ENCODE measurements at regions not wholly inside any gene's neighbourhood (a gene's known extent, or its start where the extent isn't known, plus 50 kb on each side); places are given as distances from the start of the nearest gene placed in this dataset.

GRCh38 chrX:150184491-150184890 is 178.6 kb upstream of the MAMLD1 start:
- no peaks in the 10 kb centered on the region for H3K4me1 ChIP-seq
- no peaks in the 10 kb centered on the region for H3K27me3 ChIP-seq (replicated peaks in 1 of 7)
- H3K36me3 ChIP-seq = no peaks in the 10 kb centered on the region
- TF ChIP-seq POLR2A (IDR thresholded peaks at IDR 0.05) (no peak), POLR2AphosphoS5 (IDR thresholded peaks at IDR 0.05) (no peak), CTCF (IDR thresholded peaks at IDR 0.05 in 8 of 11, conservative IDR thresholded peaks at IDR 0.05 in 3 of 11) (no peak)
- WGBS, 5 donors = 68 to 90% (median 84%) methylated on average over 3 of the region's 3 CpGs
- DNase-seq = no peak
- H3K4me3 ChIP-seq = no peak overlapping the region
- intact Hi-C loops (cut with DNase I; ENCODE audit: low total_unique reads) = no loop called here
- no peaks in the 10 kb centered on the region for H3K9me3 ChIP-seq
- no peak overlapping the region for H3K27ac ChIP-seq

- no peaks in the 10 kb centered on the region for H3K36me3 ChIP-seq
- H3K27ac ChIP-seq = no peak overlapping the region
- 85 to 97% (median 90%) methylated on average over 5 of the region's 5 CpGs for WGBS, 5 donors
- H3K4me1 ChIP-seq = no peaks in the 10 kb centered on the region
- H3K9me3 ChIP-seq = no peaks in the 10 kb centered on the region
- no peak for DNase-seq
- no peaks in the 10 kb centered on the region for H3K27me3 ChIP-seq (replicated peaks in 1 of 7)
- intact Hi-C loops (cut with DNase I; ENCODE audit: low total_unique reads) = no loop called here
- no peak for TF ChIP-seq POLR2AphosphoS5 (IDR thresholded peaks at IDR 0.05)
- TF ChIP-seq CTCF (IDR thresholded peaks at IDR 0.05 in 8 of 11, conservative IDR thresholded peaks at IDR 0.05 in 3 of 11) = no peak
- no peak for TF ChIP-seq POLR2A (IDR thresholded peaks at IDR 0.05)
- H3K4me3 ChIP-seq = no peak overlapping the region
Measured at GRCh38 chrX:150185766-150186165, 177.4 kb upstream of the MAMLD1 start.

GRCh38 chrX:150192816-150193215 is 170.3 kb upstream of the MAMLD1 start:
- Histone ChIP-seq H3K27me3 (replicated peaks in 1 of 7) (no peaks in the 10 kb centered on the region), H3K9me3 (no peaks in the 10 kb centered on the region), H3K4me3 (no peak overlapping the region), H3K27ac (no peak overlapping the region), H3K4me1 (no peaks in the 10 kb centered on the region), H3K36me3 (no peaks in the 10 kb centered on the region)
- intact Hi-C loops (cut with DNase I; ENCODE audit: low total_unique reads) = no loop called here
- 69 to 84% (median 80%) methylated on average over 5 of the region's 5 CpGs for WGBS, 5 donors
- no peak for DNase-seq
- TF ChIP-seq POLR2AphosphoS5 (IDR thresholded peaks at IDR 0.05) (no peak), CTCF (IDR thresholded peaks at IDR 0.05 in 8 of 11, conservative IDR thresholded peaks at IDR 0.05 in 3 of 11) (no peak), POLR2A (IDR thresholded peaks at IDR 0.05) (no peak)

GRCh38 chrX:150196285-150196684 is 166.8 kb upstream of the MAMLD1 start:
- WGBS, 5 donors = 61 to 90% (median 83%) methylated on average over 2 to 3 of the region's 3 CpGs
- Histone ChIP-seq H3K9me3 (no peaks in the 10 kb centered on the region), H3K4me1 (no peaks in the 10 kb centered on the region), H3K4me3 (no peak overlapping the region), H3K27ac (no peak overlapping the region), H3K27me3 (replicated peaks in 1 of 7) (no peaks in the 10 kb centered on the region), H3K36me3 (no peaks in the 10 kb centered on the region)
- peak; percentile 20 for DNase-seq
- intact Hi-C loops (cut with DNase I; ENCODE audit: low total_unique reads) = no loop called here
- TF ChIP-seq CTCF (IDR thresholded peaks at IDR 0.05 in 8 of 11, conservative IDR thresholded peaks at IDR 0.05 in 3 of 11) (no peak), POLR2A (IDR thresholded peaks at IDR 0.05) (no peak), POLR2AphosphoS5 (IDR thresholded peaks at IDR 0.05) (no peak)

All from spleen (tissue), 11 donors.